Smooth muscle cell (in vitro differentiated cells): ENCODE measurements at regions not wholly inside any gene's neighbourhood (a gene's known extent, or its start where the extent isn't known, plus 50 kb on each side); places are given as distances from the start of the nearest gene placed in this dataset.
A peak's percentile ranks its signal among the peaks of the same experiment; 100 is the strongest.

Experiments
- DNase-seq: peaks from one replicate; lab custom pipeline; 2025; ENCODE audit not compliant: unreplicated experiment; lab: John Stamatoyannopoulos, UW
- H2AFZ ChIP-seq: fragments of 200-600 bp; sonication (generic); 2 replicates; pipeline ENCODE4 v1.6.0; 2016; ENCODE audit warnings: antibody characterized with exemption, low read depth, mild to moderate bottlenecking
- H3F3A ChIP-seq: fragments of 200-600 bp; sonication (generic); 2 replicates; pipeline ENCODE4 v1.6.0; 2017; ENCODE audit warnings: antibody characterized with exemption, low read depth
- H3K27ac ChIP-seq: fragments of 200-600 bp; sonication (generic); 2 replicates; pipeline ENCODE4 v1.5.1; 2016; ENCODE audit warnings: low read depth, mild to moderate bottlenecking
- H3K27me3 ChIP-seq: fragments of 200-600 bp; sonication (generic); 2 replicates; pipeline ENCODE4 v1.6.1; 2016; ENCODE audit warnings: low read depth, mild to moderate bottlenecking
- H3K36me3 ChIP-seq: fragments of 200-600 bp; sonication (generic); 2 replicates; pipeline ENCODE4 v1.5.1; 2016; ENCODE audit warnings: low read depth
- H3K4me1 ChIP-seq: fragments of 200-600 bp; sonication (generic); 2 replicates; pipeline ENCODE4 v1.5.1; 2016; ENCODE audit warnings: low read depth
- H3K4me2 ChIP-seq: fragments of 200-600 bp; sonication (generic); 2 replicates; pipeline ENCODE4 v1.6.0; 2016; ENCODE audit warnings: mild to moderate bottlenecking
- H3K4me3 ChIP-seq: fragments of 200-600 bp; sonication (generic); 2 replicates; pipeline ENCODE4 v1.5.1; 2016; ENCODE audit warnings: mild to moderate bottlenecking
- H3K79me2 ChIP-seq: fragments of 200-600 bp; sonication (generic); 2 replicates; pipeline ENCODE4 v1.6.0; 2016; ENCODE audit warnings: low read depth, mild to moderate bottlenecking
- H3K9ac ChIP-seq: fragments of 200-600 bp; sonication (generic); 2 replicates; pipeline ENCODE4 v1.6.0; 2016; ENCODE audit warnings: low read depth
- H3K9me3 ChIP-seq: fragments of 200-600 bp; sonication (generic); replicated peaks from 2 replicates; pipeline ENCODE4 v1.5.1; 2016; ENCODE audit warnings: low read depth
- H4K20me1 ChIP-seq: fragments of 200-600 bp; sonication (generic); 2 replicates; pipeline ENCODE4 v1.6.0; 2016; ENCODE audit warnings: low read depth
- WGBS: methylation state at CpG from one replicate; pipeline ENCODE4 v1.1.7; 2016; ENCODE audit warnings: low lambda C conversion rate; 5-methylcytosine and 5-hydroxymethylcytosine counted together
- TF ChIP-seq, protein P1 (sequence below): fragments of 200-600 bp; sonication (generic); IDR thresholded peaks from 2 replicates; pipeline ENCODE4 v1.5.1; 2017; ENCODE audit warnings: borderline replicate concordance, mild to moderate bottlenecking, antibody characterized with exemption; ENCODE audit not compliant: insufficient read depth, poor library complexity, severe bottlenecking

DNA sequence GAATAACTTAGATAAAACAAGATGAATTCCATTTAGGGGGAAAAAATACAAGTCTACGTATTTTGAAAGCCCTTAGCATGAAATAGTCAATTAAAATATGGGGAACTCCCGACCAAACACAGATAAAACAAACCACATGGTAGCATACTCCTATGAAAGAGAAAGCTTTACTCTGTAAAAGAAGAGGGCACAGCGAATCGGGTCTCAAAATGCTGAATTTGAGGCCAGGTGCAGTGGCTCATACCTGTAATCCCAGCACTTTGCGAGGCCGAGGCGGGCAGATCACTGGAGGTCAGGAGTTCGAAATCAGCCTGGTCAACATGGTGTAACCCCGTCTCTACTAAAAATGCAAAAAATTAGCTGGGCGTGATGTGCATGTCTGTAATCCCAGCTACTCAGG lies 116.9 kb upstream of the TIAM1 start:
- H4K20me1 ChIP-seq, result no peaks in the 10 kb centered on the region
- H3K27me3 ChIP-seq, result no peaks in the 10 kb centered on the region
- no peaks in the 10 kb centered on the region for H3K9me3 ChIP-seq
- no peaks in the 10 kb centered on the region for H3F3A ChIP-seq
- no peak for DNase-seq
- 95% methylated on average over 10 of the region's 10 CpGs for WGBS
- H3K9ac ChIP-seq, result no peak overlapping the region
- no peak overlapping the region for H3K4me2 ChIP-seq
- TF ChIP-seq, protein P1, sequence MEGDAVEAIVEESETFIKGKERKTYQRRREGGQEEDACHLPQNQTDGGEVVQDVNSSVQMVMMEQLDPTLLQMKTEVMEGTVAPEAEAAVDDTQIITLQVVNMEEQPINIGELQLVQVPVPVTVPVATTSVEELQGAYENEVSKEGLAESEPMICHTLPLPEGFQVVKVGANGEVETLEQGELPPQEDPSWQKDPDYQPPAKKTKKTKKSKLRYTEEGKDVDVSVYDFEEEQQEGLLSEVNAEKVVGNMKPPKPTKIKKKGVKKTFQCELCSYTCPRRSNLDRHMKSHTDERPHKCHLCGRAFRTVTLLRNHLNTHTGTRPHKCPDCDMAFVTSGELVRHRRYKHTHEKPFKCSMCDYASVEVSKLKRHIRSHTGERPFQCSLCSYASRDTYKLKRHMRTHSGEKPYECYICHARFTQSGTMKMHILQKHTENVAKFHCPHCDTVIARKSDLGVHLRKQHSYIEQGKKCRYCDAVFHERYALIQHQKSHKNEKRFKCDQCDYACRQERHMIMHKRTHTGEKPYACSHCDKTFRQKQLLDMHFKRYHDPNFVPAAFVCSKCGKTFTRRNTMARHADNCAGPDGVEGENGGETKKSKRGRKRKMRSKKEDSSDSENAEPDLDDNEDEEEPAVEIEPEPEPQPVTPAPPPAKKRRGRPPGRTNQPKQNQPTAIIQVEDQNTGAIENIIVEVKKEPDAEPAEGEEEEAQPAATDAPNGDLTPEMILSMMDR, result no peak
- no peaks in the 10 kb centered on the region for H3K36me3 ChIP-seq
- H3K79me2 ChIP-seq, result no peaks in the 10 kb centered on the region
- no peak overlapping the region for H2AFZ ChIP-seq
- no peak overlapping the region for H3K27ac ChIP-seq
- H3K4me3 ChIP-seq, result no peak overlapping the region
- no peaks in the 10 kb centered on the region for H3K4me1 ChIP-seq

DNA sequence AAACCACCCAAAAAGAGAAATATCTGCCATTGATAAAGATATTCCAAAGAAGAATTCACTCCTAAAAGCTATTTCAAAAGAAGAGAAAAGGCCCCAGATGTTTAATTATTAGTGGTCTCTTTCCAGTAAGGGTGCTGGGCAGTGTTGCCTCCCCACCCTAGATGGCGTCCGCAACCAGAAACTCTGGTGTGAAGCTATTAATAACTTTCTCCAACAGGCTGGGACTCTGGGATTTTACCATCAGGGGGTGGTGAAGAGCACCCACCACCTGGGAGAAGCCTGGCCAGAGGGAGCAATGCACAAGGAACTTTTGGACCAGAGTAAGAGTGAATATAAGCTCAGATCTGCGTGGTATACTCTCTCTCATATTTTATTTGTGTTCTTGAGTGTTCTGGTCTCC lies 115.4 kb upstream of the TIAM1 start:
- WGBS, result 79% methylated on average over 3 of the region's 3 CpGs
- H3K79me2 ChIP-seq, result no peaks in the 10 kb centered on the region
- no peak overlapping the region for H2AFZ ChIP-seq
- H3K4me1 ChIP-seq, result no peaks in the 10 kb centered on the region
- H3K9me3 ChIP-seq, result no peaks in the 10 kb centered on the region
- no peak overlapping the region for H3K4me3 ChIP-seq
- H3K9ac ChIP-seq, result no peak overlapping the region
- no peak for DNase-seq
- H3K36me3 ChIP-seq, result no peaks in the 10 kb centered on the region
- H3K27me3 ChIP-seq, result no peaks in the 10 kb centered on the region
- H4K20me1 ChIP-seq, result no peaks in the 10 kb centered on the region
- TF ChIP-seq, protein P1, result peak; percentile 27
- H3K27ac ChIP-seq, result no peak overlapping the region
- no peak overlapping the region for H3K4me2 ChIP-seq
- no peaks in the 10 kb centered on the region for H3F3A ChIP-seq

DNA sequence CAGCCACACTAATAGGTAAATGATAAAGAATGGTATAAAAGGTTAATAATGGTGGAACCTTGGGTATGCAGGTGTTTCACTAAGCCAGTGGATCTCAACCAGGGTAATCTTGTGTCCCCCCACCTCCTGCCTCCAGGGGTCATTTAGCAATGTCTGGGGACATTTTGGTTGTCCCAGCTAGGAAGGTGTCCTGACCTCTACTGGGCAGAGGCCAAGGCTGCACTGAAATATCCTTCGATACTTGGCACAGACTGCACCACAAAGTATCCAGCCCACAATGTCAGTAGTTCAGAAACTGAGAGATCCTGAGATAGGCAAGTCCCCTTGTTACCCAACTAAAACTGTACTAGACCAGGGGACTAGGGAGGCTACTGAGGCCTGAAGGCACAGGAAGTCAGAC lies 113.6 kb upstream of the TIAM1 start:
- Histone ChIP-seq H3K36me3 (no peaks in the 10 kb centered on the region), H3K27ac (no peak overlapping the region), H2AFZ (no peak overlapping the region), H4K20me1 (no peaks in the 10 kb centered on the region), H3K79me2 (no peaks in the 10 kb centered on the region), H3K9me3 (no peaks in the 10 kb centered on the region), H3K9ac (no peak overlapping the region), H3K4me1 (no peaks in the 10 kb centered on the region), H3K27me3 (no peaks in the 10 kb centered on the region), H3K4me3 (no peak overlapping the region), H3F3A (no peaks in the 10 kb centered on the region), H3K4me2 (no peak overlapping the region)
- 100% methylated on average over 1 of the region's 1 CpG for WGBS
- DNase-seq, result no peak
- TF ChIP-seq, protein P1, result no peak

DNA sequence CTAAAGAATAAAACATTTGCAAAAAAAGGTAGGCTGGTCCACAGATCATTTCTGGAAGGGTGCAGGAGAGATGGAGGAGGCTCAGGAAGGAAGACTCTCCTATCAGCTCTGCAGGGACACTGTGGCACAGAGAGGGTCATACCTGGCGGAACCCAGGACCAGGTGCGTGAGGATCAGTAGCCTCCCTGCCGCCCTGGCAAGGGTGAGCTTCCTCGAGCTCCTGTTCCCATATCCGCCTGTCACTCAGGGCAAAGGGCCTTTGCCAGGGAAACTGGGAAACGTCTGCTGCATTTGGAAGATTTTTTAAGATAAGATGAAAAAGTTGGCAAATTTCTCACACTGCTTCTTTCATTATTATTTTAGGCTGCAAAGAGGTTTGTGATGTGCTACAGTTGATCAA lies 112.1 kb upstream of the TIAM1 start:
- Histone ChIP-seq H3K27ac (no peak overlapping the region), H3F3A (no peaks in the 10 kb centered on the region), H3K36me3 (no peaks in the 10 kb centered on the region), H3K79me2 (no peaks in the 10 kb centered on the region), H2AFZ (no peak overlapping the region), H4K20me1 (no peaks in the 10 kb centered on the region), H3K9ac (no peak overlapping the region), H3K4me3 (no peak overlapping the region), H3K9me3 (no peaks in the 10 kb centered on the region), H3K27me3 (no peaks in the 10 kb centered on the region), H3K4me1 (no peaks in the 10 kb centered on the region), H3K4me2 (no peak overlapping the region)
- TF ChIP-seq, protein P1, result no peak
- WGBS, result 93% methylated on average over 6 of the region's 6 CpGs
- no peak for DNase-seq
